ENCODE measurements at regions not wholly inside any gene's neighbourhood (a gene's known extent, or its start where the extent isn't known, plus 50 kb on each side); places are given as distances from the start of the nearest gene placed in this dataset.

- no peak overlapping the region for H3K27ac ChIP-seq
- no peak for TF ChIP-seq CTCF (IDR thresholded peaks at IDR 0.05)
- H3K36me3 ChIP-seq, result no peaks in the 10 kb centered on the region
Observed at GRCh38 chr2:234723400-234723799, 226.5 kb upstream of the ARL4C start.

GRCh38 chr2:234722176-234722575 is 225.3 kb upstream of the ARL4C start:
- DNase-seq (ENCODE audit: low spot score), result no peak
- Histone ChIP-seq H3K9me3 (no peaks in the 10 kb centered on the region), H3K36me3 (no peaks in the 10 kb centered on the region), H3K4me3 (no peak overlapping the region), H3K27ac (no peak overlapping the region), H3K4me1 (no peaks in the 10 kb centered on the region), H3K27me3 (no peaks in the 10 kb centered on the region)
- no peak for TF ChIP-seq CTCF (IDR thresholded peaks at IDR 0.05)

More at GRCh38 chr2:234723400-234723799, 226.5 kb upstream of the ARL4C start:
- H3K4me1 ChIP-seq, result no peaks in the 10 kb centered on the region
- no peaks in the 10 kb centered on the region for H3K9me3 ChIP-seq
- no peak for DNase-seq (ENCODE audit: low spot score)
- H3K4me3 ChIP-seq, result no peak overlapping the region
- H3K27me3 ChIP-seq, result no peaks in the 10 kb centered on the region

GRCh38 chr2:234719116-234719716 is 222.3 kb upstream of the ARL4C start:
- no peak for DNase-seq (ENCODE audit: low spot score)
- Histone ChIP-seq H3K36me3 (no peaks in the 10 kb centered on the region), H3K27me3 (no peaks in the 10 kb centered on the region), H3K4me3 (no peak overlapping the region), H3K27ac (no peak overlapping the region), H3K4me1 (no peaks in the 10 kb centered on the region), H3K9me3 (no peaks in the 10 kb centered on the region)
- no peak for TF ChIP-seq CTCF (IDR thresholded peaks at IDR 0.05)

- no peak for TF ChIP-seq CTCF (IDR thresholded peaks at IDR 0.05)
- H3K36me3 ChIP-seq, result no peaks in the 10 kb centered on the region
- DNase-seq (ENCODE audit: low spot score), result no peak
- H3K27ac ChIP-seq, result no peak overlapping the region
- H3K4me1 ChIP-seq, result no peaks in the 10 kb centered on the region
- no peak overlapping the region for H3K4me3 ChIP-seq
- H3K27me3 ChIP-seq, result no peaks in the 10 kb centered on the region
- no peaks in the 10 kb centered on the region for H3K9me3 ChIP-seq
Observed at GRCh38 chr2:234716271-234716670, 219.4 kb upstream of the ARL4C start.

- Histone ChIP-seq H3K36me3 (no peaks in the 10 kb centered on the region), H3K9me3 (no peaks in the 10 kb centered on the region), H3K4me1 (no peaks in the 10 kb centered on the region), H3K27ac (no peak overlapping the region), H3K4me3 (no peak overlapping the region), H3K27me3 (no peaks in the 10 kb centered on the region)
- no peak for DNase-seq (ENCODE audit: low spot score)
- no peak for TF ChIP-seq CTCF (IDR thresholded peaks at IDR 0.05)
Observed at GRCh38 chr2:234715671-234716250, 218.9 kb upstream of the ARL4C start.

GRCh38 chr2:234714711-234715110 is 217.8 kb upstream of the ARL4C start:
- H3K27me3 ChIP-seq, result no peaks in the 10 kb centered on the region
- no peaks in the 10 kb centered on the region for H3K36me3 ChIP-seq
- H3K9me3 ChIP-seq, result no peaks in the 10 kb centered on the region
- H3K4me1 ChIP-seq, result no peaks in the 10 kb centered on the region
- H3K27ac ChIP-seq, result no peak overlapping the region
- no peak for DNase-seq (ENCODE audit: low spot score)
- no peak overlapping the region for H3K4me3 ChIP-seq
- no peak for TF ChIP-seq CTCF (IDR thresholded peaks at IDR 0.05)

Data from right atrium auricular region (tissue), 2 donors.